ENCODE measurements at regions not wholly inside any gene's neighbourhood (a gene's known extent, or its start where the extent isn't known, plus 50 kb on each side); places are given as distances from the start of the nearest gene placed in this dataset.

DNA sequence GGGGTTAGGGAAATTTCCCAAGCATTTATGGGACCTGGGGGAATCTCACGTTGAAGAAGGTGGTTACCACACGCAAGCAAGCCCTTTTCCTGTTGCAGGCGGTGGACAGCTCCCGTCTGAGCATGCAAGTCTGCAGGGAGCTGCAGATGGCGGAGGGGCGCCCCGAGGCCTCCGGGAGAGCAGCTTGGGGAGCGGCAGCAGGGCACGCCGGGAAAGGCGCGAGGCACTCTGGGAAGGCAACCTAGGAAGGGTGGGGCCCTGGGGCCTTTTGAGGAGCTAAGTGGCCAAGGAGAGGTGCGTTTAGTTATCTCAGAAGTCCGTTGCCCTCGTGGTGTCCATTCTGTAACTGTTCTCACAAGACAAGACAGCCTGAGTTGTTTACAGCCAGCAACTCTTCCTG lies 57.0 kb upstream of the SLC25A4 start:
- TF ChIP-seq, protein P1, sequence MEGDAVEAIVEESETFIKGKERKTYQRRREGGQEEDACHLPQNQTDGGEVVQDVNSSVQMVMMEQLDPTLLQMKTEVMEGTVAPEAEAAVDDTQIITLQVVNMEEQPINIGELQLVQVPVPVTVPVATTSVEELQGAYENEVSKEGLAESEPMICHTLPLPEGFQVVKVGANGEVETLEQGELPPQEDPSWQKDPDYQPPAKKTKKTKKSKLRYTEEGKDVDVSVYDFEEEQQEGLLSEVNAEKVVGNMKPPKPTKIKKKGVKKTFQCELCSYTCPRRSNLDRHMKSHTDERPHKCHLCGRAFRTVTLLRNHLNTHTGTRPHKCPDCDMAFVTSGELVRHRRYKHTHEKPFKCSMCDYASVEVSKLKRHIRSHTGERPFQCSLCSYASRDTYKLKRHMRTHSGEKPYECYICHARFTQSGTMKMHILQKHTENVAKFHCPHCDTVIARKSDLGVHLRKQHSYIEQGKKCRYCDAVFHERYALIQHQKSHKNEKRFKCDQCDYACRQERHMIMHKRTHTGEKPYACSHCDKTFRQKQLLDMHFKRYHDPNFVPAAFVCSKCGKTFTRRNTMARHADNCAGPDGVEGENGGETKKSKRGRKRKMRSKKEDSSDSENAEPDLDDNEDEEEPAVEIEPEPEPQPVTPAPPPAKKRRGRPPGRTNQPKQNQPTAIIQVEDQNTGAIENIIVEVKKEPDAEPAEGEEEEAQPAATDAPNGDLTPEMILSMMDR (IDR thresholded peaks at IDR 0.05; ENCODE audit: low read depth, low read length), result no peak
- TF ChIP-seq POLR2A (IDR thresholded peaks at IDR 0.05; ENCODE audit: extremely low read depth, insufficient read length) (no peak), MYC (IDR thresholded peaks at IDR 0.05; ENCODE audit: low read depth, low read length) (no peak)
- TF ChIP-seq, protein P2, sequence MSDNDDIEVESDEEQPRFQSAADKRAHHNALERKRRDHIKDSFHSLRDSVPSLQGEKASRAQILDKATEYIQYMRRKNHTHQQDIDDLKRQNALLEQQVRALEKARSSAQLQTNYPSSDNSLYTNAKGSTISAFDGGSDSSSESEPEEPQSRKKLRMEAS (IDR thresholded peaks at IDR 0.05; ENCODE audit: low read depth, low read length), result no peak

Measured in NB4 (cell line).